SKM-1 treated with dmso at 0.1 percent for 144 hours (cell line): ENCODE measurements at regions not wholly inside any gene's neighbourhood (a gene's known extent, or its start where the extent isn't known, plus 50 kb on each side); places are given as distances from the start of the nearest gene placed in this dataset.
"Not testable (repeated sequence)": the region's sequence is repeated elsewhere in the genome, so short reads cannot be mapped to it uniquely, and the experiment has no call there.

ENCODE experiments used
- DNase-seq: peaks from one replicate; lab custom pipeline; 2025; ENCODE audit not compliant: unreplicated experiment; lab: John Stamatoyannopoulos, UW

DNA sequence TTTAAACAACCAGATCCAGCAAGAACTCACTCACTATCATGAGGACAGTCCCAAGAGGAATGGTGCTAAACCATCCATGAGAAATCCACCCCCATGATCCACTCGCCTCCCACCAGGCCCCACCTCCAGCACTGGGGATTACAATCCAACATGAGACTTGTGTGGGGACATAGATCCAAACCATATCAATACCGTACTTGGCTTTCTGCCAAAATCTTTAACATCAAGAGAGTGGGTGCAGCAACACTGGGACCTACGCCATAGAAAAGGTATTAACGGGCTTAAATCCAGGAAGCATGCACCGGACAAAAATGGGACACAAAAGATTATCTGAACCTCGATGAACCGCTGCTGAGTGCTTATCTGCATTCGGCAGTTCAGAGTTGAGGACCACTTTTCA, 322.3 kb upstream of the ARID1B start:
- DNase-seq: no peak

DNA sequence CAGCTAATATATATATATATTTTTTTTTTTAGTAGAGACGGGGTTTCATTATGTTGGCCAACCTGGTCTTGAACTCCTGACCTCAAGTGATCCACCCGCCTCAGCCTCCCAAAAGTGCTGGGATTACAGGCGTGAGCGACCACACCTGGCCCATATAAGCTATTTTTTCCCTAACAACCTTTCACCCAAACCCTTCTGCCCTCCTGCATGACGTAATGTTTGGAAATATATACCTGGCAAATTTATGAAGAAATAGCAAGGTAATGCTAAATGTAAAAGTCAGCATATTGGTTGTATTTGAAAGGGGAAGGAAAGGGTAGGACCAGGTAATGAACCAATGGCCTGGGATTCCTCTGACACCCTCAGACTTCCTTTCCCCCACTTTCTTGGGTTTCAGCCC, 325.5 kb upstream of the ARID1B start:
- no peak for DNase-seq

DNA sequence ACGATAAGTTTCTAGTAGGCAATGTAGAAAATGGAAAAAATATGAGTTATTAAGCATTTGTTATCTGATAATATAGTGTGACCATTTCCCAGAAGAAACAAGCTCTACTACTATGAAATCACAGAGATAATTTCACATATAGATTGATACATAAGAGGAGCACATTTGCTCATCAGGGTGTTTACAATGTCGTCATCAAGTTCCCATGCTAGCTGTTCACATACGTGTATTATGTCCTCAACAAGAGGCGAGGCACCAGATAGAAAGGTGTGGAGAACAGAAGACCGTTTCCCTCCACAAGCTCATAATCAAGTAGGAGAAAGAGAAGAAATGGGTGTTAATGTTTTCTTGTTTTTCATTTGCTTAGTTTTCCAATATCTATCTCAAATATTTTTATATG, 326.1 kb upstream of the ARID1B start:
- no peak for DNase-seq

GRCh38 chr6:156450421-156450820, 326.8 kb upstream of the ARID1B start:
- no peak for DNase-seq

- DNase-seq: no peak
These were observed 327.6 kb upstream of the ARID1B start for GRCh38 chr6:156449569-156449968.

- DNase-seq: no peak
These were observed 328.1 kb upstream of the ARID1B start for GRCh38 chr6:156449128-156449527.

DNA sequence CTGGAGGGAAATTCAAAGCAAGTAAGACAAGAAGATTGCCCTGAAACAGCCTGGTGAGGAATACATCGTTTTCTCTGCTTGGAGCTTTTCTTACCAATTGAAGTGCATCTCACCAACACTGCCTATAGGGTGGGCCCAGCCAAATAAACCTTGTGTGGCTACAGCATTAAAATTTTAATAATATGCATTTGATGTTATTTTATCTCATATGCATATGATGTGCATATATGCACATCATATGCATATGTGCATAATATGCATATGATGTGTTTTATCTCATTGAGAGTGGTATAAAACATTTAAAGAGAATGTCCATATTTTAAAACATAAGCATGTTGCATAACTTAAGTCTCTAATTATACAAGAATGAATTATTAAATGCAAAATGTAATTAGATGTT, 328.6 kb upstream of the ARID1B start:
- DNase-seq: no peak

GRCh38 chr6:156440688-156441087, 336.5 kb upstream of the ARID1B start:
- DNase-seq: no peak

DNA sequence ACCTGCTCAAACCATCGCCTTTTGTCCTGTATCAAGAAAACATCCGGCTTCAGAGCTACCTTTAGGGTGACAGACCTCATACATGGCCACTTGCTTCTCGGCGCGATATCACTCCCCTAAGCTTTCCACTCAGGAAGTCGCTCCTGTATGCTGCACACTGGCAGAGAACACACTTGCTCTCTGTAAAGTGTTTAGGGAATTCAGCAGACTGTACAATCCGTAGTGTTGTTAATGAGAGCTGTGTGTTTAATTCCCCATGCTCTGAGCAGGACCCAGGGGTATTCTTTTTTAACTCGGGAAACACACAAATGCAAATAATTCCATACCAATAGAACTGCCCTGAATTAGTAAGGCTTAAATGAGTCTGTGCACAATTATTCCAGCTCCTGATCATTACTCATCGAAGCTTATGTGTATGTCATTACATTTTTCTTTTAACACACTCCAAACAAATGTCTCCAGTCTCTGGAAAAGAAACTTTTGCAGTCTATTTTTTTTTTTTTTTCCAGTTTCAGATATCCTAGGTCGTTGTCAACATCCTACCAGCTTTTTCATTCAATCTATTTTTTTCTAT, 338.7 kb upstream of the ARID1B start:
- no peak for DNase-seq

- DNase-seq: no peak
These were observed 339.9 kb upstream of the ARID1B start for GRCh38 chr6:156437121-156437879.

GRCh38 chr6:156434795-156435190, 342.4 kb upstream of the ARID1B start:
- DNase-seq: no peak

- no peak for DNase-seq
These were observed 343.0 kb upstream of the ARID1B start for GRCh38 chr6:156434049-156434794.

- no peak for DNase-seq
These were observed 344.6 kb upstream of the ARID1B start for GRCh38 chr6:156432543-156432942.

GRCh38 chr6:156430386-156430785, 346.8 kb upstream of the ARID1B start:
- no peak for DNase-seq

DNA sequence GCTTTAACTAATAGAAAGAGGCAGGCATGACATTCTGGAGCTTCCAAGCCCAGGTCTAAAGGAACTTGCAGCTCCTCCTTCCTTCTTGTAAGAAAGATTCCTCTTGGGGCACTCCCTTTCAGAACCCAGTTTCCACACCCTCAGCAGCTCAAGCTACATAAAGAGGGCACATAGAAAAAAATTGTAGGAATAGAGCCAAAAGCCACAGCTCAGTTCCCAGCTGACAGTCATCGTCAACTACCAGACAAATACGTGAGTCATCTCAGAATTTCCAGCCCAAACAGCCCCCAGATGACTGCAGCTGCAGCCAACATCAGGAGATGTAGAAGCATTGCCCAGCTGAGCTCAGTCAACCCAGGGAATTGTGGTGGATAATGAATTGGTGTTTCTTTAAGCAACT, 349.8 kb upstream of the ARID1B start:
- DNase-seq: no peak

DNA sequence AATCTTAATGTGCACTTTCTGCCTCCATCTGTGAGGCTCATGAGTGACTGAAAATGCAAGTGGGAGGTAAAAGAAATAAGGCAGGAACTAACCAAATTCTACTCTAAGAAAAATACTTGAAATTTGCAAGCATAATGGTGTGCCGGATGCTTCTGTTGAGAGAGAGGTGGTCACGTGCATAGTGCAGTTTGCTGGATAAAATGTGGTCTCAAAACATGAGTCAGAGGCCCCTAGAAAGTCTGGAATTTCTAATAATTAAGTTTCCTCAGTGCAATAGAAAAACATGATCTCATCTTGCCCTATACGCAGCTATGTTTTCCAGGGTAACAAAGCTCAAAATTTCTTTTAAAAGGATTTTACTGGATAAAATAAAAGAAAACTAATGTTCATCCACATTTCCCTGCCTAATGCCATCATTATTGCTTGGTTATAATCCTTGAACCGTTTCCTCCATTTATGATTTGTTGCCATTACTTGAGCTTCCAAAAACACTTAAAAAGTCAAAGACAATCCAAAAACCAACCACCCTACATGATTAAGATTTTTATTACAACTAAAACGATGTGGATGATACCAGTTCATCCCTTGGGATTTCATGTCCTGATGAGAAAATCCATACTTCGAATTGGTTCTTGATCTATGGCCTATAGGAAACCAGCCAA, 351.7 kb upstream of the ARID1B start:
- no peak for DNase-seq

GRCh38 chr6:156423829-156424228, 353.3 kb upstream of the ARID1B start:
- no peak for DNase-seq

DNA sequence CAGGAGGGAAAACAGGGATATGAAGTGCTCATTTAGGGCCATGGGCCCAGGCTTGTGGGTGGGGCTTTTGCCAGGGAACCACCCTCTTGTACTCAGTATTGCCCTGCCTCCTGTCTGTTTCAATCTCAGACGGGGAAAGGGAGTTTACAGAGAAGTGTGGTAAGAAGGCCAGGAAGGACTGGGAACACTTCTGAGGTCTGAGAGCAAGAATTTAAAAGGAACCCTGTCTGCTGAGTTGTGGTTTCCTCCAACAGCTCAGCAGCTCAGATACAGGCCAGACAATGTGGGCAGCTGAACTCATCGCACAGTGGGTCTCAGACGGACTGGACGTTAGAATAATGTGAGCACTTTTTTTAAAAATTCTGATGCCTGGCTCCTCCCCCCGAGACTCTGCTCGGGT, 354.1 kb upstream of the ARID1B start:
- DNase-seq: no peak

GRCh38 chr6:156421933-156422332, 355.2 kb upstream of the ARID1B start:
- no peak for DNase-seq

- DNase-seq: not testable (repeated sequence)
These were observed 355.9 kb upstream of the ARID1B start for GRCh38 chr6:156421301-156421700.

DNA sequence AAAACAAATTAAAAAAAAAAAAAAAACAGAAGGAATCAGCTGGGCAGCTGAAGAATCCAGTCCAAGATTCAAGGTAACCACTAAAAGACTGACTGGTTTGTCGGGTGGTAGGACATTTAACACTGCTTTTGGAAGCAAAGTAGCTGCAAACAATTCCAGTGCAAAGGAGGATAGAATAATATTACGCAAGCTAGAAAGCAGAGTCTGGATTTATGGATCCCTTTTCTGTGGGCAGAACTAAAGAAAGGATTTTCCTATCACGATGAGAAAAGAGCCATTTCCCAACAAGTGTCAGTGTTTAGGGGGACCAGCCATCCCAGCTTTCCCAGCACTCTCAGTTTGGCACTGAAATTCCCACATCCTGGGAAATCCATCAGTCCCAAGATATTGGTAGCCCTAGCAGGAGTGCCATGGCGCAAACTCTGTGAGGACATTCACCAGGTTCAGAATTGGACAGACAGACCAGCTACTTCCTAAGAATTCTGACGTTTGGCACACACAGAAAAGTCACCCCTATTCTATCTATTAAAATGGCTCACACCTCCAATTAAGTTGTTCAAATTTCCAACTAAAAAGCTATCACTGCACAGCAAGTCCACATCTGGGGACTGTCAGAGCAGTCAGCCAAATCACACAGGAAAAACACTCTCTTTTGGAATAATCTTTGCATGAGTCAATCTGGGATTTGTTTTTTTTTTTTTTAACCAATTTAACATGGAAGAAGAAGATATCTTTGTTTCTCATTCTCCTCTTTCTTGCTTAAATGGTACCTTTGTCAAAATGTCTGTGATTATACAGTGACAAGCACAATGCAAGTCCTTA, 356.8 kb upstream of the ARID1B start:
- no peak for DNase-seq
